Thoracic aorta (tissue), 2 donors: ENCODE measurements at regions not wholly inside any gene's neighbourhood (a gene's known extent, or its start where the extent isn't known, plus 50 kb on each side); places are given as distances from the start of the nearest gene placed in this dataset.

Experiments
- ATAC-seq: fragments of 150-250 bp; one replicate; pipeline ENCODE4 v1.8.0; 2017; ENCODE audit warnings: low read depth; ENCODE audit not compliant: insufficient number of reproducible peaks, low FRiP score
- DNase-seq: peaks from one replicate; pipeline ENCODE4 v3.0.0-alpha.2; 2020; ENCODE audit warnings: low spot score
- H3K27ac ChIP-seq, 2 donors: fragments of 200-600 bp; sonication (generic); 1 replicate in 1 of 2; 2 replicates in 1 of 2; pipeline ENCODE4 v1.5.1; 2016; ENCODE audit warnings: mild to moderate bottlenecking in 2 of 2, moderate library complexity in 2 of 2
- H3K27me3 ChIP-seq: fragments of 200-600 bp; sonication (generic); replicated peaks from 2 replicates; pipeline ENCODE4 v1.6.0; 2016; ENCODE audit warnings: mild to moderate bottlenecking; ENCODE audit not compliant: insufficient read depth
- H3K36me3 ChIP-seq: fragments of 200-600 bp; sonication (generic); one replicate; pipeline ENCODE4 v1.5.1; 2016
- H3K4me1 ChIP-seq, 2 donors: fragments of 200-600 bp; sonication (generic); 1 replicate in 1 of 2; 2 replicates in 1 of 2; pipeline versions ENCODE4 v1.5.1 to v1.6.0; 2016; ENCODE audit warnings: low read depth in 2 of 2, mild to moderate bottlenecking in 1 of 2; ENCODE audit not compliant: control insufficient read depth in 1 of 2
- H3K4me3 ChIP-seq: fragments of 200-600 bp; sonication (generic); 2 replicates; pipeline ENCODE4 v1.5.1; 2016; ENCODE audit warnings: mild to moderate bottlenecking
- H3K9me3 ChIP-seq: fragments of 200-600 bp; sonication (generic); 2 replicates; pipeline ENCODE4 v1.5.1; 2016
- CTCF ChIP-seq: fragments of 200-600 bp; sonication (generic); IDR thresholded peaks from one replicate; pipeline ENCODE4 v1.5.1; 2019; ENCODE audit warnings: antibody characterized with exemption

GRCh38 chr5:109936996-109937395, 247.3 kb downstream of the MAN2A1 start:
- Histone ChIP-seq H3K36me3 (no peaks in the 10 kb centered on the region), H3K27me3 (no peaks in the 10 kb centered on the region), H3K9me3 (no peaks in the 10 kb centered on the region), H3K4me1 (no peaks in the 10 kb centered on the region), H3K4me3 (no peak overlapping the region), H3K27ac (no peak overlapping the region)
- no peak for ATAC-seq
- TF ChIP-seq CTCF, result no peak
- no peak for DNase-seq

GRCh38 chr5:109937951-109938350, 248.2 kb downstream of the MAN2A1 start:
- H3K4me1 ChIP-seq, result no peaks in the 10 kb centered on the region
- no peak for ATAC-seq
- no peaks in the 10 kb centered on the region for H3K36me3 ChIP-seq
- no peaks in the 10 kb centered on the region for H3K9me3 ChIP-seq
- no peak overlapping the region for H3K4me3 ChIP-seq
- TF ChIP-seq CTCF, result no peak
- H3K27me3 ChIP-seq, result no peaks in the 10 kb centered on the region
- H3K27ac ChIP-seq, result no peak overlapping the region
- DNase-seq, result no peak

GRCh38 chr5:109938453-109938852, 248.7 kb downstream of the MAN2A1 start:
- no peak for DNase-seq
- Histone ChIP-seq H3K4me3 (no peak overlapping the region), H3K4me1 (no peaks in the 10 kb centered on the region), H3K9me3 (no peaks in the 10 kb centered on the region), H3K27me3 (no peaks in the 10 kb centered on the region), H3K36me3 (no peaks in the 10 kb centered on the region), H3K27ac (no peak overlapping the region)
- no peak for TF ChIP-seq CTCF
- ATAC-seq, result no peak

GRCh38 chr5:109939116-109939682, 249.5 kb downstream of the MAN2A1 start:
- H3K27ac ChIP-seq, result no peak overlapping the region
- TF ChIP-seq CTCF, result no peak
- no peaks in the 10 kb centered on the region for H3K4me1 ChIP-seq
- H3K36me3 ChIP-seq, result no peaks in the 10 kb centered on the region
- ATAC-seq (no peak), DNase-seq (no peak)
- H3K9me3 ChIP-seq, result no peaks in the 10 kb centered on the region
- H3K4me3 ChIP-seq, result no peak overlapping the region
- no peaks in the 10 kb centered on the region for H3K27me3 ChIP-seq

GRCh38 chr5:109942646-109943045, 252.9 kb downstream of the MAN2A1 start:
- DNase-seq (no peak), ATAC-seq (no peak)
- no peak for TF ChIP-seq CTCF
- no peaks in the 10 kb centered on the region for H3K27me3 ChIP-seq
- no peak overlapping the region for H3K27ac ChIP-seq
- H3K4me1 ChIP-seq, result no peaks in the 10 kb centered on the region
- H3K36me3 ChIP-seq, result no peaks in the 10 kb centered on the region
- H3K9me3 ChIP-seq, result no peaks in the 10 kb centered on the region
- no peak overlapping the region for H3K4me3 ChIP-seq
